Fibroblast of mammary gland (primary cell): ENCODE measurements at regions not wholly inside any gene's neighbourhood (a gene's known extent, or its start where the extent isn't known, plus 50 kb on each side); places are given as distances from the start of the nearest gene placed in this dataset.

Experiments used
- DNase-seq: peaks from one replicate; pipeline ENCODE4 v3.0.0-alpha.2; 2010; ENCODE audit warnings: low read depth
- H3K4me3 ChIP-seq: 2 replicates; pipeline ENCODE4 v1.5.1; 2011; ENCODE audit warnings: low read depth, mild to moderate bottlenecking, low read length, moderate library complexity; ENCODE audit not compliant: control insufficient read depth
- TF ChIP-seq, protein P1 (sequence below): conservative IDR thresholded peaks from 2 replicates; pipeline ENCODE4 v1.5.1; 2011; ENCODE audit warnings: low read depth, low read length, inconsistent platforms; ENCODE audit not compliant: control insufficient read depth, insufficient read depth

- no peak for DNase-seq
- TF ChIP-seq, protein P1, sequence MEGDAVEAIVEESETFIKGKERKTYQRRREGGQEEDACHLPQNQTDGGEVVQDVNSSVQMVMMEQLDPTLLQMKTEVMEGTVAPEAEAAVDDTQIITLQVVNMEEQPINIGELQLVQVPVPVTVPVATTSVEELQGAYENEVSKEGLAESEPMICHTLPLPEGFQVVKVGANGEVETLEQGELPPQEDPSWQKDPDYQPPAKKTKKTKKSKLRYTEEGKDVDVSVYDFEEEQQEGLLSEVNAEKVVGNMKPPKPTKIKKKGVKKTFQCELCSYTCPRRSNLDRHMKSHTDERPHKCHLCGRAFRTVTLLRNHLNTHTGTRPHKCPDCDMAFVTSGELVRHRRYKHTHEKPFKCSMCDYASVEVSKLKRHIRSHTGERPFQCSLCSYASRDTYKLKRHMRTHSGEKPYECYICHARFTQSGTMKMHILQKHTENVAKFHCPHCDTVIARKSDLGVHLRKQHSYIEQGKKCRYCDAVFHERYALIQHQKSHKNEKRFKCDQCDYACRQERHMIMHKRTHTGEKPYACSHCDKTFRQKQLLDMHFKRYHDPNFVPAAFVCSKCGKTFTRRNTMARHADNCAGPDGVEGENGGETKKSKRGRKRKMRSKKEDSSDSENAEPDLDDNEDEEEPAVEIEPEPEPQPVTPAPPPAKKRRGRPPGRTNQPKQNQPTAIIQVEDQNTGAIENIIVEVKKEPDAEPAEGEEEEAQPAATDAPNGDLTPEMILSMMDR = no peak
These were observed 50.0 kb downstream of the PABIR2 start for GRCh38 chrX:134747006-134747405.

GRCh38 chrX:134746410-134746785, 50.6 kb downstream of the PABIR2 start:
- TF ChIP-seq, protein P1 = no peak
- DNase-seq = no peak
- H3K4me3 ChIP-seq = no peak overlapping the region

More at GRCh38 chrX:134747006-134747405, 50.0 kb downstream of the PABIR2 start:
- H3K4me3 ChIP-seq = no peak overlapping the region

GRCh38 chrX:134745636-134746409, 51.2 kb downstream of the PABIR2 start:
- TF ChIP-seq, protein P1 = no peak
- no peak for DNase-seq
- no peak overlapping the region for H3K4me3 ChIP-seq

GRCh38 chrX:134743091-134743490, 53.9 kb downstream of the PABIR2 start:
- peak; percentile 72 for DNase-seq
- TF ChIP-seq, protein P1 = no peak
- no peak overlapping the region for H3K4me3 ChIP-seq

DNA sequence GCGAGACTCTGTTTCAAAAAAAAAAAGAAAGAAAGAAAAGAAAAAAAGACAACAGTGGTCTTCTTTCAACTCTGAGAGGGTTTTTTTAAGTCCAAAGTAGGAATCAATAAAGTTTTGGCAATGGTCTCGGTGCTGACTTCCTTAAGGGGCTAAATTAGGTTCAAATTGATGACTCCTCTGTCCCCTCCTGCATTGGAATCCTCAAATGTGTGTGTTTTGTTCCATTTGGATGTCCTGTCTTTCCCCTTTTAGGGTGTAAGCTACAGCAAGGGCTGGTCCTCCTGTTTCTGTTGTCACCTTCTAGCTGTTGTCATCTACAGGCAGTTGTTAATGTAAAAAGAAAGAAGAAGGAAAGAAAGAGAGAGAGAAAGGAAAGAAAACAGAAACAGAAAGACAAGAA, 54.4 kb downstream of the PABIR2 start:
- TF ChIP-seq, protein P1 = no peak
- no peak for DNase-seq
- H3K4me3 ChIP-seq = no peak overlapping the region

DNA sequence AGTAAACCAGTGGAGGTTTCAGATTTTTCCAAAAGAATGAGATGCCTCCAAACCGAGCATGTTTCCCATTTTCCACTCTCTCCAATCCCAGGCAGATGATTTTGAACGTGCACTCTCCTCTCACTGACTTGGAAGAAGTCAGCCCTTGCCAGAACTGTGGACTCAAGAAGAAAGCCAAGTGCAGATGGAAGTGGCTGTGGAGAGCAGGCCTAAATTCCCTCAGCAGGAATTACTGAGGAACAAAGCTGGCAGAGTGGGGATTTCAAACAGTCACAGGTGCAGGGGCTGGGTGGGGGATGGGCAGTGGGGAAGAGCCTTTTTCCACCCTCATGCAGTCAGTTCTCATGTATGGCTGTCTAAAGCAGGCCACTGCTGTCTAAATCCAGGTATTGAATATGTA, 55.3 kb downstream of the PABIR2 start:
- TF ChIP-seq, protein P1 = no peak
- no peak overlapping the region for H3K4me3 ChIP-seq
- no peak for DNase-seq
